ENCODE measurements at regions not wholly inside any gene's neighbourhood (a gene's known extent, or its start where the extent isn't known, plus 50 kb on each side); places are given as distances from the start of the nearest gene placed in this dataset.

DNA sequence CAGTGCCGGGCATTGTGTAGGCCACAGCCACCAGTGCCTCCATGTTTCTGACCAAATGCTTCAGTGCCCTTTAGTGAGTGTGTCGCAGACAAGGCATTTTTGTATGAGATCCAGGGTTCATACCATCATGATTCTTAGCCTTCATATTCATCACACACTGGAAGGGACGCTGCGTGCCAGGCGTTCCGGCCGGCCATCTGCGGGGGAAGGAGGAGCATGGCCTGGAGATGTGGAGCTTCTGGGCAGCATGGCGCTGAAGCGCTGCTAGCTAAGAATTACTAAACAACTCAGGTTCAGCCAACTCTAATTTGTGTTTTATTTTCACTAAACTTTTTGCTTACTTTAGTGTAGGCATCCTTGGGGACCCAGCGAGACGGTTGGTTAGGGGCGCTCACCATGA, 111.4 kb upstream of the EXOC2 start:
- TF ChIP-seq, protein P1, sequence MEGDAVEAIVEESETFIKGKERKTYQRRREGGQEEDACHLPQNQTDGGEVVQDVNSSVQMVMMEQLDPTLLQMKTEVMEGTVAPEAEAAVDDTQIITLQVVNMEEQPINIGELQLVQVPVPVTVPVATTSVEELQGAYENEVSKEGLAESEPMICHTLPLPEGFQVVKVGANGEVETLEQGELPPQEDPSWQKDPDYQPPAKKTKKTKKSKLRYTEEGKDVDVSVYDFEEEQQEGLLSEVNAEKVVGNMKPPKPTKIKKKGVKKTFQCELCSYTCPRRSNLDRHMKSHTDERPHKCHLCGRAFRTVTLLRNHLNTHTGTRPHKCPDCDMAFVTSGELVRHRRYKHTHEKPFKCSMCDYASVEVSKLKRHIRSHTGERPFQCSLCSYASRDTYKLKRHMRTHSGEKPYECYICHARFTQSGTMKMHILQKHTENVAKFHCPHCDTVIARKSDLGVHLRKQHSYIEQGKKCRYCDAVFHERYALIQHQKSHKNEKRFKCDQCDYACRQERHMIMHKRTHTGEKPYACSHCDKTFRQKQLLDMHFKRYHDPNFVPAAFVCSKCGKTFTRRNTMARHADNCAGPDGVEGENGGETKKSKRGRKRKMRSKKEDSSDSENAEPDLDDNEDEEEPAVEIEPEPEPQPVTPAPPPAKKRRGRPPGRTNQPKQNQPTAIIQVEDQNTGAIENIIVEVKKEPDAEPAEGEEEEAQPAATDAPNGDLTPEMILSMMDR (conservative IDR thresholded peaks at IDR 0.05 in 1 of 2, IDR thresholded peaks at IDR 0.05 in 1 of 2; ENCODE audit: low read depth in 1 of 2, low read length in 2 of 2) = no peak
- no peak for TF ChIP-seq EZH2 (IDR thresholded peaks at IDR 0.05; ENCODE audit: low read length, missing control alignments)
